CD4-positive, alpha-beta T cell (primary cell): ENCODE measurements at regions not wholly inside any gene's neighbourhood (a gene's known extent, or its start where the extent isn't known, plus 50 kb on each side); places are given as distances from the start of the nearest gene placed in this dataset.

Experiments used
- ATAC-seq: fragments of 200-7000 bp; cut with Tn5 transposase; one replicate; pipeline ENCODE4 v1.10.0; 2022; ENCODE audit warnings: mild to moderate bottlenecking; ENCODE audit not compliant: poor library complexity
- CTCF ChIA-PET: fragments of 350-600 bp; sonication (Branson Sonifier 250); formaldehyde crosslinking; loops from one replicate; lab custom pipeline; 2021; ENCODE audit warnings: antibody characterized with exemption, inconsistent platforms; lab: Charles Lee
- POLR2A ChIA-PET: fragments of 350-600 bp; sonication (Branson Sonifier 250); formaldehyde crosslinking; loops from one replicate; lab custom pipeline; 2021; ENCODE audit warnings: antibody characterized with exemption, inconsistent platforms; lab: Charles Lee
- DNase-seq, 14 experiments: peaks; one replicate each; pipeline ENCODE4 v3.0.0-alpha.2; 2013 to 2020; ENCODE audit warnings: mixed read lengths in 2 of 14
- H3K27ac ChIP-seq, 2 donors: one replicate each; pipeline versions ENCODE4 v1.5.1 to v1.7.0; 2013; ENCODE audit warnings: low read length in 2 of 2, low read depth in 1 of 2, mild to moderate bottlenecking in 1 of 2
- H3K27me3 ChIP-seq, 2 experiments: 1 replicate in 1 of 2; 2 replicates in 1 of 2; pipeline versions ENCODE4 v1.6.1 to v1.7.0; 2013; ENCODE audit warnings: low read length in 2 of 2, control low read depth in 1 of 2, mild to moderate bottlenecking in 1 of 2, moderate library complexity in 1 of 2; ENCODE audit not compliant: insufficient read depth in 2 of 2, control insufficient read depth in 1 of 2
- H3K36me3 ChIP-seq: one replicate; pipeline ENCODE4 v1.6.1; 2013; ENCODE audit warnings: low read length, control low read depth; ENCODE audit not compliant: insufficient read depth
- H3K4me1 ChIP-seq: one replicate; pipeline ENCODE4 v1.6.1; 2013; ENCODE audit warnings: low read length, control low read depth; ENCODE audit not compliant: insufficient read depth
- H3K4me3 ChIP-seq: one replicate; pipeline ENCODE4 v1.5.1; 2013; ENCODE audit warnings: mild to moderate bottlenecking, low read length, moderate library complexity
- H3K9me3 ChIP-seq, 2 experiments: 1 replicate in 1 of 2; 2 replicates in 1 of 2; pipeline versions ENCODE4 v1.6.1 to v1.7.0; 2013; ENCODE audit warnings: low read length in 2 of 2, mild to moderate bottlenecking in 2 of 2, control low read depth in 1 of 2, moderate library complexity in 1 of 2; ENCODE audit not compliant: control insufficient read depth in 1 of 2, insufficient read depth in 1 of 2
- H3K27ac Mint-ChIP-seq: one replicate; pipeline ENCODE4 v1.8.0; 2020; ENCODE audit warnings: mixed read lengths
- H3K27me3 Mint-ChIP-seq: one replicate; pipeline ENCODE4 v1.8.0; 2021; ENCODE audit warnings: mixed read lengths
- H3K36me3 Mint-ChIP-seq: one replicate; pipeline ENCODE4 v1.8.0; 2021; ENCODE audit warnings: low read depth, mixed read lengths
- H3K4me1 Mint-ChIP-seq: one replicate; pipeline ENCODE4 v1.8.0; 2021; ENCODE audit warnings: low read depth, mixed read lengths
- H3K4me3 Mint-ChIP-seq: one replicate; pipeline ENCODE4 v1.8.0; 2020; ENCODE audit warnings: mild to moderate bottlenecking, mixed read lengths
- H3K9me3 Mint-ChIP-seq: one replicate; pipeline ENCODE4 v1.8.0; 2020; ENCODE audit warnings: mixed read lengths
- intact Hi-C, 2 experiments: fragments of 100-400 bp; cut with DNase I in 1 of 2; cut with micrococcal nuclease in 1 of 2; formaldehyde crosslinking; loops; one replicate each; pipeline versions ENCODE4 v1.15.1 to v1.9.0; 2023 to 2025; cut with DNase I, micrococcal nuclease
- TF ChIP-seq, protein P1 (sequence below): fragments of 200-600 bp; IDR thresholded peaks from one replicate; pipeline ENCODE4 v1.8.0; 2022; ENCODE audit warnings: antibody characterized with exemption, mild to moderate bottlenecking

GRCh38 chr3:107877936-107878335, 212.9 kb downstream of the CD47 start:
- no peak overlapping the region for H3K27ac Mint-ChIP-seq
- CTCF ChIA-PET: no interaction called here

GRCh38 chr3:107870943-107871638, 219.7 kb downstream of the CD47 start:
- Mint-ChIP-seq H3K27ac (no peak overlapping the region), H3K4me3 (no peak overlapping the region), H3K36me3 (no peaks in the 10 kb centered on the region), H3K9me3 (no peaks in the 10 kb centered on the region), H3K27me3 (no peaks in the 10 kb centered on the region), H3K4me1 (no peaks in the 10 kb centered on the region)
- ATAC-seq: no peak
- DNase-seq: no peak
- Histone ChIP-seq H3K4me3 (no peak overlapping the region), H3K4me1 (no peaks in the 10 kb centered on the region), H3K9me3 (no peaks in the 10 kb centered on the region), H3K27me3 (peaks cover 0 to 3% of the 10 kb centered on the region in 2 experiments), H3K27ac (no peak overlapping the region), H3K36me3 (no peaks in the 10 kb centered on the region)
- TF ChIP-seq, protein P1, sequence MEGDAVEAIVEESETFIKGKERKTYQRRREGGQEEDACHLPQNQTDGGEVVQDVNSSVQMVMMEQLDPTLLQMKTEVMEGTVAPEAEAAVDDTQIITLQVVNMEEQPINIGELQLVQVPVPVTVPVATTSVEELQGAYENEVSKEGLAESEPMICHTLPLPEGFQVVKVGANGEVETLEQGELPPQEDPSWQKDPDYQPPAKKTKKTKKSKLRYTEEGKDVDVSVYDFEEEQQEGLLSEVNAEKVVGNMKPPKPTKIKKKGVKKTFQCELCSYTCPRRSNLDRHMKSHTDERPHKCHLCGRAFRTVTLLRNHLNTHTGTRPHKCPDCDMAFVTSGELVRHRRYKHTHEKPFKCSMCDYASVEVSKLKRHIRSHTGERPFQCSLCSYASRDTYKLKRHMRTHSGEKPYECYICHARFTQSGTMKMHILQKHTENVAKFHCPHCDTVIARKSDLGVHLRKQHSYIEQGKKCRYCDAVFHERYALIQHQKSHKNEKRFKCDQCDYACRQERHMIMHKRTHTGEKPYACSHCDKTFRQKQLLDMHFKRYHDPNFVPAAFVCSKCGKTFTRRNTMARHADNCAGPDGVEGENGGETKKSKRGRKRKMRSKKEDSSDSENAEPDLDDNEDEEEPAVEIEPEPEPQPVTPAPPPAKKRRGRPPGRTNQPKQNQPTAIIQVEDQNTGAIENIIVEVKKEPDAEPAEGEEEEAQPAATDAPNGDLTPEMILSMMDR: no peak
- ChIA-PET CTCF (no interaction called here), POLR2A (no interaction called here)
- intact Hi-C loops: no loop called here

More at GRCh38 chr3:107877936-107878335, 212.9 kb downstream of the CD47 start:
- Mint-ChIP-seq H3K9me3 (no peaks in the 10 kb centered on the region), H3K4me1 (no peaks in the 10 kb centered on the region), H3K4me3 (no peak overlapping the region), H3K36me3 (no peaks in the 10 kb centered on the region), H3K27me3 (no peaks in the 10 kb centered on the region)
- Histone ChIP-seq H3K4me1 (no peaks in the 10 kb centered on the region), H3K27me3 (no peaks in the 10 kb centered on the region), H3K27ac (no peak overlapping the region), H3K9me3 (no peaks in the 10 kb centered on the region), H3K4me3 (no peak overlapping the region), H3K36me3 (no peaks in the 10 kb centered on the region)
- TF ChIP-seq, protein P1: no peak
- DNase-seq (no peak), ATAC-seq (no peak)
- POLR2A ChIA-PET: no interaction called here
- intact Hi-C loops: no loop called here

DNA sequence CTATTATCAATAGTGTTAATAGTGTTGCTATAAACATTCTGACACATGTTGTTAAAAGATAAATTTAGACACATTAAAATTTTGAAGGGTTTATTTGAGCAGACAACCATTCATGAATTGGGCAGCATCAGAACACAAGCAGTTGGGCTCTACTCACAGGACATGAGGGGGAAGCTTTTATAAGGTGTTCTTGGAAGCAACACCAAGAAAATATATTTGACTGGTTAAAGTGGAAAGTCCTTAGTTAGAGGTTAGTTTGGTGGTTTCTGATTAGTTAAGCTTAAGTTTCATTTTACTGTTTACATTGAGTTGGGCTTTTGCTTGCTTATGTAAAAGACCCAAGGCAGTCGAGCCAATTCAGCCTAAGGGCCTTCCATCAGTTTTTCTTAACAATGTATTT, 220.7 kb downstream of the CD47 start:
- no peaks in the 10 kb centered on the region for H3K4me1 Mint-ChIP-seq
- Histone ChIP-seq H3K4me1 (no peaks in the 10 kb centered on the region), H3K27me3 (peaks cover 0 to 3% of the 10 kb centered on the region in 2 experiments), H3K9me3 (no peaks in the 10 kb centered on the region), H3K27ac (no peak overlapping the region), H3K36me3 (no peaks in the 10 kb centered on the region), H3K4me3 (no peak overlapping the region)
- ChIA-PET CTCF (interaction anchor here (1.2 kb wide), 1 partner anchor 9 kb away, joined by 4 read pairs; no protein-coding TSS in a partner anchor), POLR2A (no interaction called here)
- TF ChIP-seq, protein P1: no peak
- no peak overlapping the region for H3K4me3 Mint-ChIP-seq
- ATAC-seq (no peak), DNase-seq (no peak)
- no peaks in the 10 kb centered on the region for H3K36me3 Mint-ChIP-seq
- H3K27ac Mint-ChIP-seq: no peak overlapping the region
- no peaks in the 10 kb centered on the region for H3K9me3 Mint-ChIP-seq
- H3K27me3 Mint-ChIP-seq: no peaks in the 10 kb centered on the region
- intact Hi-C loops: no loop called here
